HG03159 (cell line): ENCODE measurements at regions not wholly inside any gene's neighbourhood (a gene's known extent, or its start where the extent isn't known, plus 50 kb on each side); places are given as distances from the start of the nearest gene placed in this dataset.

ENCODE experiments used
- ATAC-seq: cut with Tn5 transposase; IDR thresholded peaks from one replicate; pipeline ENCODE4 v1.9.1; 2021; ENCODE audit warnings: mild to moderate bottlenecking, moderate library complexity; ENCODE audit not compliant: unreplicated experiment

DNA sequence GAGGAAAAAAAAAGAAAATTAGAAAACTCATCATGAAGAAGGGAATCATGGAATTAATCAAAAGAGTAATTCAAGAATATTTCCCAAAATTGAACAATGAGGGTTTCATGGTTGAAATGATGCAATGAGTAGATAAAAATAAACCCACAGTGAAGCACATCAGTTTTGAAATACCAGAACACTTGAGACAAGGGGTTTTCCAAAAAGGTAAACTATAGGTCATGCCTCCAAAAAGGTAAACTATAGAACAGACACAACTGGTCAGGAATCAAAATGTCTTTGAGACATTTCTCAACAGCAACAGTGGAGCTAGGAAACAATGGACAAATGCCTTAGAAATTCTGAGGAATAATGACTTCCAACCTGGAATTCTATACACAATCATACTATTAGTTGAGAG, 60.2 kb upstream of the PCSK5 start:
- ATAC-seq = no peak

DNA sequence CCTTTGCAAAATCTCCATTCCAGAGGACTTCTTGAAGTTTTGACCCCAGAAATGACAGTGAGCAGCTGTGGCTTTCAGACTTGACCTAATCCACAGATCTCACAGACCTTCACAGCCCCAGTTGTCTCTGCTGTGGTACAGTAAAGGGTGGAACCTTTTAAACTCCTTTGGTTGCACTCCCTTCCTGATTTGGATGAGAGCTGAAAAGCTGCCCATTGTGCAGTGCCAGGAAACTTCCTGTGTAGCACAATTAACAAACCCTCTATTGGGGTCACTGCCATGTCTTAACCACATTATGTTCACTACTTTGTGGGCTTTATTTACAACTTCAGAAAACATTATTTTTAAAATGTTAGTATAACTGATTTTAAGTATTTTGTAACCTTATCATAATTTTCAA, 56.7 kb upstream of the PCSK5 start:
- no peak for ATAC-seq

DNA sequence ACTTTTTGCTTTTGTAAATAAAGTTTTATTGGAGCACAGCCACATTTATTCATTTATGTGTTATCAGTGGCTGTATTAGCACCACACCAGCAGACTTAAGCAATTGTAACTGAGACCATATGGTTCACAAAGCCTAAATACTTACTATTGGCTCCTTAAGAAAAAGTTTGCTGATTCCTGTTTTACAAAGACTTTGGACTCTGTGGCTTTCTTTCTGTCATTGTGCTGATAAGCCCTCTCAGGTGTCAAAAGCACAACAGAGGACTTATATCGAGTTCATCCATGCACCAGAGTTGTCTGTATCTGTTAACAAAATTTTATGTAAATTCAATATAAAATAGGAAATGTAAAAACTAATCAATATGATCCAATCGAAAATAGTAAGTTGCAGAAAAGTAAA, 55.6 kb upstream of the PCSK5 start:
- no peak for ATAC-seq
